Mesendoderm (in vitro differentiated cells): ENCODE measurements at regions not wholly inside any gene's neighbourhood (a gene's known extent, or its start where the extent isn't known, plus 50 kb on each side); places are given as distances from the start of the nearest gene placed in this dataset.

Experiments
- DNase-seq: peaks from one replicate; pipeline ENCODE4 v3.0.0; 2013
- H2AK5ac ChIP-seq: 2 replicates; pipeline ENCODE4 v1.6.1; 2013; ENCODE audit warnings: low read length, inconsistent platforms
- H2BK120ac ChIP-seq: 2 replicates; pipeline ENCODE4 v1.6.1; 2013; ENCODE audit warnings: low read depth, mild to moderate bottlenecking, low read length, moderate library complexity, mixed read lengths
- H2BK15ac ChIP-seq: replicated peaks from 2 replicates; pipeline ENCODE4 v1.6.1; 2013; ENCODE audit warnings: low read depth, mild to moderate bottlenecking, moderate library complexity
- H2BK5ac ChIP-seq: 2 replicates; pipeline ENCODE4 v1.6.1; 2013; ENCODE audit warnings: low read length, inconsistent platforms
- H3K18ac ChIP-seq: 2 replicates; pipeline ENCODE4 v1.6.1; 2013; ENCODE audit warnings: mild to moderate bottlenecking, low read length, mixed read lengths
- H3K23ac ChIP-seq: one replicate; pipeline ENCODE4 v1.6.1; 2013; ENCODE audit warnings: low read length
- H3K27ac ChIP-seq: 2 replicates; pipeline ENCODE4 v1.5.1; 2013; ENCODE audit warnings: low read depth, mild to moderate bottlenecking, inconsistent platforms, low read length, moderate library complexity
- H3K27me3 ChIP-seq: 2 replicates; pipeline ENCODE4 v1.6.1; 2013; ENCODE audit warnings: low read length, control low read depth, mild to moderate bottlenecking, inconsistent platforms; ENCODE audit not compliant: insufficient read depth, poor library complexity
- H3K36me3 ChIP-seq: 2 replicates; pipeline ENCODE4 v1.6.1; 2013; ENCODE audit warnings: low read length, inconsistent platforms; ENCODE audit not compliant: control insufficient read depth, insufficient read depth
- H3K4ac ChIP-seq: one replicate; pipeline ENCODE4 v1.6.1; 2013; ENCODE audit warnings: low read depth, mild to moderate bottlenecking, low read length, moderate library complexity
- H3K4me1 ChIP-seq: 2 replicates; pipeline ENCODE4 v1.6.1; 2013; ENCODE audit warnings: low read depth, low read length, inconsistent platforms; ENCODE audit not compliant: control insufficient read depth
- H3K4me2 ChIP-seq: 2 replicates; pipeline ENCODE4 v1.6.1; 2013; ENCODE audit warnings: low read length
- H3K4me3 ChIP-seq: 2 replicates; pipeline ENCODE4 v1.5.1; 2013; ENCODE audit warnings: mild to moderate bottlenecking, low read length
- H3K56ac ChIP-seq: one replicate; pipeline ENCODE4 v1.6.1; 2013; ENCODE audit warnings: low read length
- H3K79me1 ChIP-seq: 2 replicates; pipeline ENCODE4 v1.6.1; 2013; ENCODE audit warnings: low read length, inconsistent platforms
- H3K79me2 ChIP-seq: 2 replicates; pipeline ENCODE4 v1.6.1; 2013; ENCODE audit warnings: mild to moderate bottlenecking, low read length; ENCODE audit not compliant: control insufficient read depth, insufficient read depth
- H3K9ac ChIP-seq: 2 replicates; pipeline ENCODE4 v1.6.1; 2013; ENCODE audit warnings: low read length, inconsistent platforms
- H4K5ac ChIP-seq: one replicate; pipeline ENCODE4 v1.6.1; 2013; ENCODE audit warnings: low read length
- H4K8ac ChIP-seq: one replicate; pipeline ENCODE4 v1.6.1; 2013; ENCODE audit warnings: low read depth, mild to moderate bottlenecking, control low read depth, low read length, moderate library complexity
- WGBS: extraction: QIAGEN DNeasy Blood & Tissue Kit; methylation state at CpG from one replicate; pipeline ENCODE4 v1.1.7; 2013; ENCODE audit warnings: low lambda C conversion rate, missing lambda C conversion rate; ENCODE audit not compliant: insufficient coverage; ENCODE audit errors: extremely low coverage; 5-methylcytosine and 5-hydroxymethylcytosine counted together

GRCh38 chr2:53403792-53404413, 363.7 kb upstream of the CHAC2 start:
- H3K79me2 ChIP-seq: no peaks in the 10 kb centered on the region
- no peaks in the 10 kb centered on the region for H3K36me3 ChIP-seq
- H2BK15ac ChIP-seq: no peak overlapping the region
- DNase-seq: no peak
- H2AK5ac ChIP-seq: no peak overlapping the region
- H3K4me2 ChIP-seq: no peak overlapping the region
- H3K79me1 ChIP-seq: no peaks in the 10 kb centered on the region
- no peaks in the 10 kb centered on the region for H3K4me1 ChIP-seq
- no peak overlapping the region for H3K27ac ChIP-seq
- H3K23ac ChIP-seq: no peak overlapping the region
- H3K27me3 ChIP-seq: no peaks in the 10 kb centered on the region
- H3K4ac ChIP-seq: no peak overlapping the region
- H4K5ac ChIP-seq: no peak overlapping the region
- H2BK5ac ChIP-seq: no peak overlapping the region
- H3K18ac ChIP-seq: no peak overlapping the region
- no peak overlapping the region for H2BK120ac ChIP-seq
- no peak overlapping the region for H4K8ac ChIP-seq
- WGBS: no CpG with 5 or more reads among the region's 4 CpGs
- no peak overlapping the region for H3K9ac ChIP-seq
- H3K4me3 ChIP-seq: no peak overlapping the region
- H3K56ac ChIP-seq: no peak overlapping the region

- no peak overlapping the region for H3K18ac ChIP-seq
- no peaks in the 10 kb centered on the region for H3K27me3 ChIP-seq
- H2BK15ac ChIP-seq: no peak overlapping the region
- H3K27ac ChIP-seq: no peak overlapping the region
- H3K4me2 ChIP-seq: no peak overlapping the region
- no peak overlapping the region for H3K23ac ChIP-seq
- no peaks in the 10 kb centered on the region for H3K36me3 ChIP-seq
- no peaks in the 10 kb centered on the region for H3K79me1 ChIP-seq
- no peak overlapping the region for H3K4me3 ChIP-seq
- DNase-seq: no peak
- no peak overlapping the region for H2AK5ac ChIP-seq
- no peak overlapping the region for H4K8ac ChIP-seq
- no peaks in the 10 kb centered on the region for H3K4me1 ChIP-seq
- H3K4ac ChIP-seq: no peak overlapping the region
- H2BK5ac ChIP-seq: no peak overlapping the region
- no peak overlapping the region for H3K9ac ChIP-seq
- no peaks in the 10 kb centered on the region for H3K79me2 ChIP-seq
- H2BK120ac ChIP-seq: no peak overlapping the region
- no peak overlapping the region for H3K56ac ChIP-seq
- H4K5ac ChIP-seq: no peak overlapping the region
These were observed 370.5 kb upstream of the CHAC2 start for GRCh38 chr2:53397085-53397484.

GRCh38 chr2:53381271-53381670, 386.3 kb upstream of the CHAC2 start:
- H3K56ac ChIP-seq: no peak overlapping the region
- H2BK120ac ChIP-seq: no peak overlapping the region
- no peak overlapping the region for H3K27ac ChIP-seq
- no peak overlapping the region for H3K9ac ChIP-seq
- H3K4me3 ChIP-seq: no peak overlapping the region
- DNase-seq: no peak
- no peak overlapping the region for H3K4me2 ChIP-seq
- H3K23ac ChIP-seq: no peak overlapping the region
- H2AK5ac ChIP-seq: no peak overlapping the region
- H2BK5ac ChIP-seq: no peak overlapping the region
- no peaks in the 10 kb centered on the region for H3K79me1 ChIP-seq
- H3K27me3 ChIP-seq: no peaks in the 10 kb centered on the region
- H3K36me3 ChIP-seq: no peaks in the 10 kb centered on the region
- no peak overlapping the region for H2BK15ac ChIP-seq
- H3K79me2 ChIP-seq: no peaks in the 10 kb centered on the region
- no peak overlapping the region for H4K8ac ChIP-seq
- H3K4ac ChIP-seq: no peak overlapping the region
- no peak overlapping the region for H3K18ac ChIP-seq
- no peak overlapping the region for H4K5ac ChIP-seq
- H3K4me1 ChIP-seq: no peaks in the 10 kb centered on the region

- H2BK5ac ChIP-seq: no peak overlapping the region
- H3K4me2 ChIP-seq: no peak overlapping the region
- DNase-seq: peak; percentile 3
- H3K9ac ChIP-seq: no peak overlapping the region
- no peak overlapping the region for H3K4me3 ChIP-seq
- H3K4ac ChIP-seq: no peak overlapping the region
- no peak overlapping the region for H4K5ac ChIP-seq
- H3K27me3 ChIP-seq: no peaks in the 10 kb centered on the region
- no peak overlapping the region for H2BK15ac ChIP-seq
- H3K4me1 ChIP-seq: no peaks in the 10 kb centered on the region
- H3K23ac ChIP-seq: no peak overlapping the region
- H3K36me3 ChIP-seq: no peaks in the 10 kb centered on the region
- no peak overlapping the region for H3K18ac ChIP-seq
- H4K8ac ChIP-seq: no peak overlapping the region
- H3K79me2 ChIP-seq: no peaks in the 10 kb centered on the region
- no peak overlapping the region for H2BK120ac ChIP-seq
- no peak overlapping the region for H3K27ac ChIP-seq
- H3K79me1 ChIP-seq: no peaks in the 10 kb centered on the region
- H2AK5ac ChIP-seq: no peak overlapping the region
- H3K56ac ChIP-seq: no peak overlapping the region
These were observed 388.1 kb upstream of the CHAC2 start for GRCh38 chr2:53379547-53379946.

- no peak overlapping the region for H2BK15ac ChIP-seq
- H2BK120ac ChIP-seq: no peak overlapping the region
- no peak overlapping the region for H3K4me2 ChIP-seq
- DNase-seq: no peak
- H3K36me3 ChIP-seq: no peaks in the 10 kb centered on the region
- H3K4ac ChIP-seq: no peak overlapping the region
- H3K9ac ChIP-seq: no peak overlapping the region
- no peak overlapping the region for H4K8ac ChIP-seq
- H3K4me1 ChIP-seq: no peaks in the 10 kb centered on the region
- H3K4me3 ChIP-seq: no peak overlapping the region
- no peak overlapping the region for H3K27ac ChIP-seq
- no peak overlapping the region for H3K23ac ChIP-seq
- H3K56ac ChIP-seq: no peak overlapping the region
- H2BK5ac ChIP-seq: no peak overlapping the region
- no peaks in the 10 kb centered on the region for H3K27me3 ChIP-seq
- WGBS: no CpG with 5 or more reads among the region's 1 CpG
- H4K5ac ChIP-seq: no peak overlapping the region
- no peak overlapping the region for H3K18ac ChIP-seq
- H2AK5ac ChIP-seq: no peak overlapping the region
- no peaks in the 10 kb centered on the region for H3K79me2 ChIP-seq
- no peaks in the 10 kb centered on the region for H3K79me1 ChIP-seq
These were observed 388.8 kb upstream of the CHAC2 start for GRCh38 chr2:53378791-53379190.

- Histone ChIP-seq H3K79me2 (no peaks in the 10 kb centered on the region), H3K27ac (no peak overlapping the region), H3K4me3 (no peak overlapping the region), H2BK120ac (no peak overlapping the region), H4K8ac (no peak overlapping the region), H3K27me3 (no peaks in the 10 kb centered on the region), H4K5ac (no peak overlapping the region), H2BK5ac (no peak overlapping the region), H3K4me2 (no peak overlapping the region), H3K23ac (no peak overlapping the region), H3K4ac (no peak overlapping the region), H3K56ac (no peak overlapping the region), H3K9ac (no peak overlapping the region), H3K36me3 (no peaks in the 10 kb centered on the region), H3K79me1 (no peaks in the 10 kb centered on the region), H3K4me1 (no peaks in the 10 kb centered on the region), H3K18ac (no peak overlapping the region), H2AK5ac (no peak overlapping the region), H2BK15ac (no peak overlapping the region)
- whole genome bisulfite sequencing: no CpG with 5 or more reads among the region's 1 CpG
- no peak for DNase-seq
These were observed 394.5 kb upstream of the CHAC2 start for GRCh38 chr2:53373126-53373525.
